ENCODE measurements at regions not wholly inside any gene's neighbourhood (a gene's known extent, or its start where the extent isn't known, plus 50 kb on each side); places are given as distances from the start of the nearest gene placed in this dataset.

- no peak for ATAC-seq
- no peak for TF ChIP-seq POU6F1 (CRISPR knock-in tag; IDR thresholded peaks at IDR 0.05; ENCODE audit: borderline replicate concordance, low read depth)
- TF ChIP-seq ZNF8 (CRISPR knock-in tag; IDR thresholded peaks at IDR 0.05): no peak
- TF ChIP-seq ESRRG (CRISPR knock-in tag; IDR thresholded peaks at IDR 0.05): no peak
- TF ChIP-seq ISL1 (CRISPR knock-in tag; IDR thresholded peaks at IDR 0.05): no peak
- no peak for TF ChIP-seq SNAI2 (CRISPR knock-in tag; IDR thresholded peaks at IDR 0.05)
- TF ChIP-seq ARNTL (CRISPR knock-in tag; IDR thresholded peaks at IDR 0.05; ENCODE audit: borderline replicate concordance, low read depth): no peak
- TF ChIP-seq GLIS3 (CRISPR knock-in tag; IDR thresholded peaks at IDR 0.05): no peak
- no peak for TF ChIP-seq ZFP30 (CRISPR knock-in tag; IDR thresholded peaks at IDR 0.05)
- no peak for TF ChIP-seq TSHZ2 (CRISPR knock-in tag; IDR thresholded peaks at IDR 0.05)
- TF ChIP-seq RARB (CRISPR knock-in tag; IDR thresholded peaks at IDR 0.05): no peak
- TF ChIP-seq CREB5 (CRISPR knock-in tag; IDR thresholded peaks at IDR 0.05; ENCODE audit: low read depth): no peak
- no peak for TF ChIP-seq PATZ1 (CRISPR knock-in tag; IDR thresholded peaks at IDR 0.05; ENCODE audit: borderline replicate concordance)
- no peak for TF ChIP-seq CSRNP3 (CRISPR knock-in tag; IDR thresholded peaks at IDR 0.05)
- no peak for TF ChIP-seq ZNF70 (CRISPR knock-in tag; IDR thresholded peaks at IDR 0.05)
- no peak for TF ChIP-seq BACH2 (CRISPR knock-in tag; IDR thresholded peaks at IDR 0.05; ENCODE audit: borderline replicate concordance)
- no peak for TF ChIP-seq ZFP3 (CRISPR knock-in tag; IDR thresholded peaks at IDR 0.05)
- no peak for TF ChIP-seq PPARA (CRISPR knock-in tag; IDR thresholded peaks at IDR 0.05; ENCODE audit: borderline replicate concordance)
Observed at GRCh38 chr20:50343490-50344179, 153.0 kb downstream of the CEBPB start.

GRCh38 chr20:50344232-50345071, 153.8 kb downstream of the CEBPB start:
- ATAC-seq: no peak
- TF ChIP-seq ESRRG (CRISPR knock-in tag; IDR thresholded peaks at IDR 0.05): no peak

- no peak for ATAC-seq
- TF ChIP-seq BACH2 (CRISPR knock-in tag; IDR thresholded peaks at IDR 0.05; ENCODE audit: borderline replicate concordance) (no peak), CSRNP3 (CRISPR knock-in tag; IDR thresholded peaks at IDR 0.05) (no peak), PATZ1 (CRISPR knock-in tag; IDR thresholded peaks at IDR 0.05; ENCODE audit: borderline replicate concordance) (no peak), CSDC2 (CRISPR knock-in tag; IDR thresholded peaks at IDR 0.05) (no peak), ZFP3 (CRISPR knock-in tag; IDR thresholded peaks at IDR 0.05) (no peak), ARNTL (CRISPR knock-in tag; IDR thresholded peaks at IDR 0.05; ENCODE audit: borderline replicate concordance, low read depth) (no peak), PPARA (CRISPR knock-in tag; IDR thresholded peaks at IDR 0.05; ENCODE audit: borderline replicate concordance) (no peak), TSHZ2 (CRISPR knock-in tag; IDR thresholded peaks at IDR 0.05) (no peak)
Observed at GRCh38 chr20:50345712-50346373, 155.2 kb downstream of the CEBPB start.

All from SK-N-SH treated with all-trans-retinoic acid at 6 μM for 48 hours (cell line).